Muscle of leg (tissue), 3 donors: ENCODE measurements at regions not wholly inside any gene's neighbourhood (a gene's known extent, or its start where the extent isn't known, plus 50 kb on each side); places are given as distances from the start of the nearest gene placed in this dataset.

ENCODE experiments used
- DNase-seq: peaks from one replicate; pipeline ENCODE4 v3.0.0; 2013
- H3K27ac ChIP-seq: one replicate; pipeline ENCODE4 v1.5.1; 2013; ENCODE audit warnings: mild to moderate bottlenecking, low read length, control low read depth
- H3K27me3 ChIP-seq: one replicate; pipeline ENCODE4 v1.6.1; 2013; ENCODE audit warnings: low read length; ENCODE audit not compliant: control insufficient read depth, insufficient read depth
- H3K36me3 ChIP-seq: one replicate; pipeline ENCODE4 v1.6.1; 2013; ENCODE audit warnings: low read length; ENCODE audit not compliant: control insufficient read depth, insufficient read depth
- H3K4me1 ChIP-seq: one replicate; pipeline ENCODE4 v1.6.1; 2013; ENCODE audit warnings: low read length; ENCODE audit not compliant: control insufficient read depth, insufficient read depth
- H3K4me3 ChIP-seq: one replicate; pipeline ENCODE4 v1.5.1; 2013; ENCODE audit warnings: low read length, control low read depth
- H3K9me3 ChIP-seq: replicated peaks from 2 replicates; pipeline ENCODE4 v1.6.1; 2013; ENCODE audit warnings: low read depth, low read length; ENCODE audit not compliant: control insufficient read depth
- WGBS: methylation state at CpG from one replicate; pipeline ENCODE4 v1.1.5; 2013; ENCODE audit warnings: missing lambda C conversion rate; ENCODE audit not compliant: insufficient coverage; 5-methylcytosine and 5-hydroxymethylcytosine counted together

GRCh38 chrX:42695800-42696358 lies 82.1 kb downstream of the PPP1R2C start:
- Histone ChIP-seq H3K27me3 (peaks cover 8% of the 10 kb centered on the region), H3K36me3 (no peaks in the 10 kb centered on the region), H3K9me3 (no peaks in the 10 kb centered on the region), H3K4me1 (no peaks in the 10 kb centered on the region), H3K4me3 (no peak overlapping the region), H3K27ac (no peak overlapping the region)
- no peak for DNase-seq
- 64% methylated on average over 3 of the region's 4 CpGs for WGBS

- Histone ChIP-seq H3K9me3 (no peaks in the 10 kb centered on the region), H3K27me3 (peaks cover 8% of the 10 kb centered on the region), H3K4me1 (no peaks in the 10 kb centered on the region), H3K4me3 (no peak overlapping the region), H3K36me3 (no peaks in the 10 kb centered on the region), H3K27ac (no peak overlapping the region)
- DNase-seq = no peak
- 71% methylated on average over 1 of the region's 1 CpG for WGBS
Observed at GRCh38 chrX:42694260-42694815, 83.6 kb downstream of the PPP1R2C start.

- no CpG with 5 or more reads among the region's 1 CpG for WGBS
- Histone ChIP-seq H3K36me3 (no peaks in the 10 kb centered on the region), H3K4me1 (no peaks in the 10 kb centered on the region), H3K27me3 (peaks cover 10% of the 10 kb centered on the region), H3K27ac (no peak overlapping the region), H3K9me3 (no peaks in the 10 kb centered on the region), H3K4me3 (no peak overlapping the region)
- DNase-seq = no peak
Observed at GRCh38 chrX:42691196-42691595, 86.8 kb downstream of the PPP1R2C start.

- Histone ChIP-seq H3K4me3 (no peak overlapping the region), H3K36me3 (no peaks in the 10 kb centered on the region), H3K9me3 (no peaks in the 10 kb centered on the region), H3K27ac (no peak overlapping the region), H3K4me1 (no peaks in the 10 kb centered on the region), H3K27me3 (peaks cover 6% of the 10 kb centered on the region)
- no peak for DNase-seq
- WGBS = 100% methylated on average over 1 of the region's 2 CpGs
Observed at GRCh38 chrX:42686706-42687105, 91.3 kb downstream of the PPP1R2C start.

- no peak for DNase-seq
- Histone ChIP-seq H3K27me3 (peaks cover 8% of the 10 kb centered on the region), H3K27ac (no peak overlapping the region), H3K36me3 (no peaks in the 10 kb centered on the region), H3K4me3 (no peak overlapping the region), H3K9me3 (no peaks in the 10 kb centered on the region), H3K4me1 (no peaks in the 10 kb centered on the region)
- no CpG with 5 or more reads among the region's 1 CpG for WGBS
Observed at GRCh38 chrX:42686296-42686695, 91.7 kb downstream of the PPP1R2C start.

- WGBS = no CpG with 5 or more reads among the region's 2 CpGs
Observed at GRCh38 chrX:42684065-42684464, 93.9 kb downstream of the PPP1R2C start.

GRCh38 chrX:42680666-42681065 lies 97.3 kb downstream of the PPP1R2C start:
- no CpG with 5 or more reads among the region's 2 CpGs for WGBS
- DNase-seq = peak; percentile 71
- Histone ChIP-seq H3K36me3 (no peaks in the 10 kb centered on the region), H3K27me3 (peaks cover 8% of the 10 kb centered on the region), H3K9me3 (no peaks in the 10 kb centered on the region), H3K4me3 (no peak overlapping the region), H3K27ac (no peak overlapping the region), H3K4me1 (no peaks in the 10 kb centered on the region)

More at GRCh38 chrX:42684065-42684464, 93.9 kb downstream of the PPP1R2C start:
- H3K27ac ChIP-seq = no peak overlapping the region
- peaks cover 10% of the 10 kb centered on the region for H3K27me3 ChIP-seq
- H3K4me1 ChIP-seq = no peaks in the 10 kb centered on the region
- no peak overlapping the region for H3K4me3 ChIP-seq
- no peak for DNase-seq
- H3K36me3 ChIP-seq = no peaks in the 10 kb centered on the region
- no peaks in the 10 kb centered on the region for H3K9me3 ChIP-seq

- Histone ChIP-seq H3K27ac (no peak overlapping the region), H3K4me3 (no peak overlapping the region), H3K27me3 (peaks cover 15% of the 10 kb centered on the region), H3K4me1 (no peaks in the 10 kb centered on the region), H3K36me3 (no peaks in the 10 kb centered on the region), H3K9me3 (no peaks in the 10 kb centered on the region)
- DNase-seq = no peak
- WGBS = 71% methylated on average over 5 of the region's 6 CpGs
Observed at GRCh38 chrX:42678133-42678532, 99.8 kb downstream of the PPP1R2C start.

GRCh38 chrX:42673301-42673810 lies 104.6 kb downstream of the PPP1R2C start:
- no peaks in the 10 kb centered on the region for H3K36me3 ChIP-seq

GRCh38 chrX:42664680-42665079 lies 113.3 kb downstream of the PPP1R2C start:
- H3K9me3 ChIP-seq = no peaks in the 10 kb centered on the region
- H3K27ac ChIP-seq = no peak overlapping the region
- H3K4me1 ChIP-seq = no peaks in the 10 kb centered on the region
- DNase-seq = no peak
- peaks cover 4% of the 10 kb centered on the region for H3K27me3 ChIP-seq
- 79% methylated on average over 2 of the region's 3 CpGs for WGBS
- H3K4me3 ChIP-seq = no peak overlapping the region
- H3K36me3 ChIP-seq = no peaks in the 10 kb centered on the region

More at GRCh38 chrX:42673301-42673810, 104.6 kb downstream of the PPP1R2C start:
- no peak for DNase-seq
- peaks cover 2% of the 10 kb centered on the region for H3K9me3 ChIP-seq
- H3K4me3 ChIP-seq = no peak overlapping the region
- H3K4me1 ChIP-seq = no peaks in the 10 kb centered on the region
- no peak overlapping the region for H3K27ac ChIP-seq
- peaks cover 11% of the 10 kb centered on the region for H3K27me3 ChIP-seq

GRCh38 chrX:42628471-42628870 lies 149.5 kb downstream of the PPP1R2C start:
- no peak overlapping the region for H3K27ac ChIP-seq
- H3K9me3 ChIP-seq = no peaks in the 10 kb centered on the region
- no peak overlapping the region for H3K4me3 ChIP-seq
- no peak for DNase-seq
- no peaks in the 10 kb centered on the region for H3K4me1 ChIP-seq
- H3K36me3 ChIP-seq = no peaks in the 10 kb centered on the region
- H3K27me3 ChIP-seq = peaks cover 5% of the 10 kb centered on the region
